ENCODE measurements at regions not wholly inside any gene's neighbourhood (a gene's known extent, or its start where the extent isn't known, plus 50 kb on each side); places are given as distances from the start of the nearest gene placed in this dataset.

DNA sequence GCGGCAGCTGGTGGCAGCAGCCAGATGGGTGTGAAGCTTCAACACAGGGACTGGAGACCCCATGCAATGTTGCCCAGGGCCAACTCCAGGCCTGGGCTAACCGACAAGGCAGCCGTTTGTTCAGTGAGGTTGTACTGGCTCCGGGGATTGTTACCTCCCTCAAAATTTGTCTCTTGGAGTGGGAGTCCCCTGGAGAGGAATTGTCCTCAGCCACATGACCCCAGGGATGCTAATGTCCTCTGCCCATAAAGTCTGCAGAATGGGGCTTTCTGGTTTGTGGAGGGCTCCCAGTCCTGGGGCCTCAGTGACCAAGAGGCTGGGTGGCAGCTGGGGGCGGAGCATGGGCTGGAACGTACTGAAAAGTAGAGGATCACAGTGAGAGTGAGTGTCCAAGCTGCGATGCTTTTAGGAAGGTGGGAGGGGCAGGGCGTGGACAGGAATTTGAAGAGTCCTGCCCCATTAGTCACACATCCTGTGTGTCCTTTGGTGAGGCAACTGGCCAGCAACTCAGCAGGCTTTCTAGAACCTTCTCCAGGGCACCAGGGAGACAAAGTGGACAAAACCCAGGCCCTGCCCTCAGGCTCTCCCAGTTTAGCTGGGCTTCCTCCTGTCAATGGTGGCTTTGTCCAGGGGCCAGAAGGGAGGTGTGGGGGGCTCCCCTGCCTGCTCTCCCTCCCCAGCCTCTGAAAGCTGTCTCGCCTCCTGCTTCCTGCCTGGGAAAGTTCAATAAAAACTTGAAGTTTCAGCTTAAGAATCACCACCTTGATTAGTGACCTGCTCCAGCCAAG, 114.0 kb downstream of the NSG2 start:
- no peaks in the 10 kb centered on the region for H4K20me1 ChIP-seq (ENCODE audit: insufficient read depth, low read length, poor library complexity, severe bottlenecking)
- no peak overlapping the region for H3K4me3 ChIP-seq (ENCODE audit: low read length, poor library complexity, severe bottlenecking)
- H3F3A ChIP-seq (ENCODE audit: low read depth), result no peaks in the 10 kb centered on the region
- H3K36me3 ChIP-seq (ENCODE audit: insufficient read depth, low read length), result no peaks in the 10 kb centered on the region
- no peaks in the 10 kb centered on the region for H3K79me2 ChIP-seq (ENCODE audit: insufficient read depth, low read length)
- no peak overlapping the region for H2AFZ ChIP-seq (ENCODE audit: low read length)
- H3K4me2 ChIP-seq (ENCODE audit: low read depth, low read length, poor library complexity, severe bottlenecking), result no peak overlapping the region
- no peaks in the 10 kb centered on the region for H3K9me2 ChIP-seq (replicated peaks; ENCODE audit: low read depth, low read length)
- TF ChIP-seq, protein P1, sequence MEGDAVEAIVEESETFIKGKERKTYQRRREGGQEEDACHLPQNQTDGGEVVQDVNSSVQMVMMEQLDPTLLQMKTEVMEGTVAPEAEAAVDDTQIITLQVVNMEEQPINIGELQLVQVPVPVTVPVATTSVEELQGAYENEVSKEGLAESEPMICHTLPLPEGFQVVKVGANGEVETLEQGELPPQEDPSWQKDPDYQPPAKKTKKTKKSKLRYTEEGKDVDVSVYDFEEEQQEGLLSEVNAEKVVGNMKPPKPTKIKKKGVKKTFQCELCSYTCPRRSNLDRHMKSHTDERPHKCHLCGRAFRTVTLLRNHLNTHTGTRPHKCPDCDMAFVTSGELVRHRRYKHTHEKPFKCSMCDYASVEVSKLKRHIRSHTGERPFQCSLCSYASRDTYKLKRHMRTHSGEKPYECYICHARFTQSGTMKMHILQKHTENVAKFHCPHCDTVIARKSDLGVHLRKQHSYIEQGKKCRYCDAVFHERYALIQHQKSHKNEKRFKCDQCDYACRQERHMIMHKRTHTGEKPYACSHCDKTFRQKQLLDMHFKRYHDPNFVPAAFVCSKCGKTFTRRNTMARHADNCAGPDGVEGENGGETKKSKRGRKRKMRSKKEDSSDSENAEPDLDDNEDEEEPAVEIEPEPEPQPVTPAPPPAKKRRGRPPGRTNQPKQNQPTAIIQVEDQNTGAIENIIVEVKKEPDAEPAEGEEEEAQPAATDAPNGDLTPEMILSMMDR (conservative IDR thresholded peaks at IDR 0.05; ENCODE audit: low read length), result no peak
- TF ChIP-seq EZH2phosphoT487 (IDR thresholded peaks at IDR 0.05; ENCODE audit: borderline replicate concordance), result no peak
- H3K27me3 ChIP-seq (ENCODE audit: insufficient read depth, low read length, poor library complexity, severe bottlenecking), result no peaks in the 10 kb centered on the region
- no peaks in the 10 kb centered on the region for H3K9me3 ChIP-seq (ENCODE audit: insufficient read depth, low read depth, low read length)
- H3K4me1 ChIP-seq (ENCODE audit: insufficient read depth, low read length, poor library complexity, severe bottlenecking), result no peaks in the 10 kb centered on the region
- H3K9ac ChIP-seq (ENCODE audit: low read depth, low read length, poor library complexity, severe bottlenecking), result no peak overlapping the region

DNA sequence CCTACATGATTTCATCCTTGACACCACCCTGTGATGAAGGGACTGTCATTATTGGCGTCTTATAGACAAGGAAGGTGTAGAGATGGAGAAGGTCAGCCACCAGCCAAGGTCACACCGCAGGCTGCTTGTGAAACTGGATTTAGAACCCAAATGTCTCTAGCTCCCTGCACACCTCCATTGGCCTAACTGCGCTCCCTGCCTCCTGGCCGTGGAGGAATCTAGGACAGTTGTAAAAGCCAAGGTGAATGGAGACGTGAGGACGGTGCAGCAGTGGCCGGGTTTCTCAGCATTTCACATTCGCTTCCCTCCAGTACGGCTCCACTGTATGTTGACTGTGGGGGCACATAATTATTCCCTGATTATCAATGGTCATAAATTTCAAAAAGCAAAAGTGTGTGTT, 119.9 kb downstream of the NSG2 start:
- TF ChIP-seq, protein P1 (conservative IDR thresholded peaks at IDR 0.05; ENCODE audit: low read length), result no peak
- no peak for TF ChIP-seq EZH2phosphoT487 (IDR thresholded peaks at IDR 0.05; ENCODE audit: borderline replicate concordance)

GRCh38 chr5:174166231-174167079, 120.9 kb downstream of the NSG2 start:
- no peaks in the 10 kb centered on the region for H3F3A ChIP-seq (ENCODE audit: low read depth)
- no peaks in the 10 kb centered on the region for H3K9me3 ChIP-seq (ENCODE audit: insufficient read depth, low read depth, low read length)
- H3K36me3 ChIP-seq (ENCODE audit: insufficient read depth, low read length), result no peaks in the 10 kb centered on the region
- H2AFZ ChIP-seq (ENCODE audit: low read length), result no peak overlapping the region
- H3K4me3 ChIP-seq (ENCODE audit: low read length, poor library complexity, severe bottlenecking), result no peak overlapping the region
- H3K27me3 ChIP-seq (ENCODE audit: insufficient read depth, low read length, poor library complexity, severe bottlenecking), result no peaks in the 10 kb centered on the region
- no peak overlapping the region for H3K4me2 ChIP-seq (ENCODE audit: low read depth, low read length, poor library complexity, severe bottlenecking)
- no peaks in the 10 kb centered on the region for H4K20me1 ChIP-seq (ENCODE audit: insufficient read depth, low read length, poor library complexity, severe bottlenecking)
- H3K4me1 ChIP-seq (ENCODE audit: insufficient read depth, low read length, poor library complexity, severe bottlenecking), result no peaks in the 10 kb centered on the region
- TF ChIP-seq, protein P1 (conservative IDR thresholded peaks at IDR 0.05; ENCODE audit: low read length), result no peak
- TF ChIP-seq EZH2phosphoT487 (IDR thresholded peaks at IDR 0.05; ENCODE audit: borderline replicate concordance), result no peak
- no peaks in the 10 kb centered on the region for H3K79me2 ChIP-seq (ENCODE audit: insufficient read depth, low read length)
- H3K9me2 ChIP-seq (replicated peaks; ENCODE audit: low read depth, low read length), result no peaks in the 10 kb centered on the region
- H3K9ac ChIP-seq (ENCODE audit: low read depth, low read length, poor library complexity, severe bottlenecking), result no peak overlapping the region

More for the DNA sequence above, 119.9 kb downstream of the NSG2 start:
- Histone ChIP-seq H3K79me2 (ENCODE audit: insufficient read depth, low read length) (no peaks in the 10 kb centered on the region), H4K20me1 (ENCODE audit: insufficient read depth, low read length, poor library complexity, severe bottlenecking) (no peaks in the 10 kb centered on the region), H3K4me2 (ENCODE audit: low read depth, low read length, poor library complexity, severe bottlenecking) (no peak overlapping the region), H3K4me1 (ENCODE audit: insufficient read depth, low read length, poor library complexity, severe bottlenecking) (no peaks in the 10 kb centered on the region), H3K36me3 (ENCODE audit: insufficient read depth, low read length) (no peaks in the 10 kb centered on the region), H3K9me3 (ENCODE audit: insufficient read depth, low read depth, low read length) (no peaks in the 10 kb centered on the region), H2AFZ (ENCODE audit: low read length) (no peak overlapping the region), H3K9ac (ENCODE audit: low read depth, low read length, poor library complexity, severe bottlenecking) (no peak overlapping the region), H3K4me3 (ENCODE audit: low read length, poor library complexity, severe bottlenecking) (no peak overlapping the region), H3F3A (ENCODE audit: low read depth) (no peaks in the 10 kb centered on the region), H3K9me2 (replicated peaks; ENCODE audit: low read depth, low read length) (no peaks in the 10 kb centered on the region), H3K27me3 (ENCODE audit: insufficient read depth, low read length, poor library complexity, severe bottlenecking) (no peaks in the 10 kb centered on the region)

Data from Loucy (cell line).